Renal pelvis (tissue), 1 donor: ENCODE measurements at regions not wholly inside any gene's neighbourhood (a gene's known extent, or its start where the extent isn't known, plus 50 kb on each side); places are given as distances from the start of the nearest gene placed in this dataset.
"Not testable (repeated sequence)": the region's sequence is repeated elsewhere in the genome, so short reads cannot be mapped to it uniquely, and the experiment has no call there.

Source experiments
- DNase-seq: peaks from one replicate; pipeline ENCODE4 v3.0.0-alpha.2; 2013

GRCh38 chr15:69554279-69554961 is 101.8 kb downstream of the RPLP1 start:
- DNase-seq, result no peak

- no peak for DNase-seq
These were observed 102.5 kb downstream of the RPLP1 start for GRCh38 chr15:69555080-69555479.

GRCh38 chr15:69556344-69556743 is 103.7 kb downstream of the RPLP1 start:
- no peak for DNase-seq

GRCh38 chr15:69557020-69557706 is 104.5 kb downstream of the RPLP1 start:
- DNase-seq, result peak; percentile 78

- DNase-seq, result no peak
These were observed 105.2 kb downstream of the RPLP1 start for GRCh38 chr15:69557707-69558409.

GRCh38 chr15:69559440-69560190 is 107.0 kb downstream of the RPLP1 start:
- DNase-seq, result no peak

- no peak for DNase-seq
These were observed 108.6 kb downstream of the RPLP1 start for GRCh38 chr15:69561071-69561784.

GRCh38 chr15:69562116-69562515 is 109.5 kb downstream of the RPLP1 start:
- no peak for DNase-seq

- no peak for DNase-seq
These were observed 109.9 kb downstream of the RPLP1 start for GRCh38 chr15:69562564-69562963.

- no peak for DNase-seq
These were observed 112.5 kb downstream of the RPLP1 start for GRCh38 chr15:69565066-69565655.

GRCh38 chr15:69567238-69567760 is 114.7 kb downstream of the RPLP1 start:
- DNase-seq, result not testable (repeated sequence)

GRCh38 chr15:69568173-69569009 is 115.8 kb downstream of the RPLP1 start:
- no peak for DNase-seq

GRCh38 chr15:69570454-69570853 is 117.8 kb downstream of the RPLP1 start:
- no peak for DNase-seq

GRCh38 chr15:69570997-69571396 is 118.4 kb downstream of the RPLP1 start:
- no peak for DNase-seq

GRCh38 chr15:69573278-69573677 is 120.7 kb downstream of the RPLP1 start:
- DNase-seq, result not testable (repeated sequence)

GRCh38 chr15:69573815-69574475 is 121.3 kb downstream of the RPLP1 start:
- DNase-seq, result no peak

- no peak for DNase-seq
These were observed 121.9 kb downstream of the RPLP1 start for GRCh38 chr15:69574506-69574905.

GRCh38 chr15:69575387-69575786 is 122.8 kb downstream of the RPLP1 start:
- no peak for DNase-seq

- DNase-seq, result no peak
These were observed 123.5 kb downstream of the RPLP1 start for GRCh38 chr15:69576035-69576526.
